ENCODE measurements at regions not wholly inside any gene's neighbourhood (a gene's known extent, or its start where the extent isn't known, plus 50 kb on each side); places are given as distances from the start of the nearest gene placed in this dataset.

GRCh38 chr20:54345821-54346220 is 129.6 kb upstream of the DOK5 start:
- no peaks in the 10 kb centered on the region for H3K36me3 Mint-ChIP-seq
- TF ChIP-seq ZBTB43 (CRISPR knock-in tag; IDR thresholded peaks at IDR 0.05) (no peak), KAT7 (CRISPR knock-in tag; IDR thresholded peaks at IDR 0.05; ENCODE audit: borderline replicate concordance) (no peak), USF1 (CRISPR knock-in tag; IDR thresholded peaks at IDR 0.05) (no peak), MYBL2 (CRISPR knock-in tag; IDR thresholded peaks at IDR 0.05) (no peak), MLX (CRISPR knock-in tag; IDR thresholded peaks at IDR 0.05) (no peak), ZNF423 (CRISPR knock-in tag; IDR thresholded peaks at IDR 0.05) (no peak), MAX (CRISPR knock-in tag; IDR thresholded peaks at IDR 0.05) (no peak), ZNF532 (CRISPR knock-in tag; IDR thresholded peaks at IDR 0.05; ENCODE audit: borderline replicate concordance) (no peak), SP1 (CRISPR knock-in tag; conservative IDR thresholded peaks at IDR 0.05) (no peak), GRHL2 (CRISPR knock-in tag; IDR thresholded peaks at IDR 0.05; ENCODE audit: insufficient replicate concordance, severe bottlenecking) (no peak), AR (CRISPR knock-in tag; IDR thresholded peaks at IDR 0.05) (no peak), ZNF416 (CRISPR knock-in tag; IDR thresholded peaks at IDR 0.05) (no peak)
- 0 out of 2 replicates have a peak, but pooled peaks have one; percentile 39 for ATAC-seq
- peaks cover 9% of the 10 kb centered on the region for H3K9me3 Mint-ChIP-seq
- ChIA-PET POLR2A (no interaction called here), CTCF (no interaction called here)
- H3K27me3 Mint-ChIP-seq (ENCODE audit: low read depth): no peaks in the 10 kb centered on the region
- H3K4me1 Mint-ChIP-seq: peaks cover 42% of the 10 kb centered on the region
- no peak for DNase-seq (ENCODE audit: low spot score)
- H3K27ac Mint-ChIP-seq: peak overlapping the region; percentile 78
- H3K4me3 Mint-ChIP-seq: no peak overlapping the region

- H3K36me3 Mint-ChIP-seq: no peaks in the 10 kb centered on the region
- POLR2A ChIA-PET: no interaction called here
- H3K27ac Mint-ChIP-seq: peak overlapping the region; percentile 78
- H3K9me3 Mint-ChIP-seq: peaks cover 9% of the 10 kb centered on the region
- H3K27me3 Mint-ChIP-seq (ENCODE audit: low read depth): no peaks in the 10 kb centered on the region
- no peak overlapping the region for H3K4me3 Mint-ChIP-seq
- peaks cover 42% of the 10 kb centered on the region for H3K4me1 Mint-ChIP-seq
- DNase-seq (ENCODE audit: low spot score) (no peak), ATAC-seq (no peak; the same call in 1 of the 2 replicates)
- CTCF ChIA-PET: no interaction called here
- no peak for TF ChIP-seq RELA (CRISPR knock-in tag; IDR thresholded peaks at IDR 0.05; ENCODE audit: borderline replicate concordance)
- no peak for TF ChIP-seq ZNF423 (CRISPR knock-in tag; IDR thresholded peaks at IDR 0.05)
- no peak for TF ChIP-seq NFYB (CRISPR knock-in tag; conservative IDR thresholded peaks at IDR 0.05; ENCODE audit: low read depth)
- TF ChIP-seq ZNF232 (CRISPR knock-in tag; IDR thresholded peaks at IDR 0.05): no peak
- no peak for TF ChIP-seq MXD4 (CRISPR knock-in tag; IDR thresholded peaks at IDR 0.05; ENCODE audit: borderline replicate concordance)
- no peak for TF ChIP-seq ZNF532 (CRISPR knock-in tag; IDR thresholded peaks at IDR 0.05; ENCODE audit: borderline replicate concordance)
- TF ChIP-seq MYBL2 (CRISPR knock-in tag; IDR thresholded peaks at IDR 0.05): no peak
- TF ChIP-seq CREB1 (CRISPR knock-in tag; IDR thresholded peaks at IDR 0.05): no peak
Observed at GRCh38 chr20:54346276-54346675, 129.1 kb upstream of the DOK5 start.
